Globus pallidus (tissue), 1 donor: ENCODE measurements at regions not wholly inside any gene's neighbourhood (a gene's known extent, or its start where the extent isn't known, plus 50 kb on each side); places are given as distances from the start of the nearest gene placed in this dataset.

Source experiments
- DNase-seq: peaks from one replicate; pipeline ENCODE4 v3.0.0-alpha.2; 2015; ENCODE audit warnings: low spot score

- DNase-seq = no peak
Observed at GRCh38 chr13:85538957-85539356, 260.3 kb downstream of the SLITRK6 start.

DNA sequence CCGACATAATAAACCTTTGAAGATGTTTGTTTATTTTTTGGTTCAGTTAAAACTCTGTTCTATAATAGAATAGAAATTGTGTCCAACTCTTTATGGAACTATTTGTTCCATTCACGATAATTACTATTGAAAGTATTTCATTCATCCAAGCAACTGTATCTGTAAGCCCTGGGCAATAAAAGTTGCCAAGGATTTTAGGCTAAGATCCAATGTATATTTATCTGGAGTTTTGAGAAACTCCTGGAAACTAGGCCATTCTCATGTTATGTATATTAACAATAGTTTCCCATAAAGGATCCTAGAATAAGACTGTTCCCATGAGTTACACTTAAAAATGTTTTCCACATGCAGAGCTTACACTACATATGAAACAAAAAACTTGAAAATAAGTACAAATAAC lies 261.6 kb downstream of the SLITRK6 start:
- no peak for DNase-seq

- DNase-seq = no peak
Observed at GRCh38 chr13:85536706-85537105, 262.5 kb downstream of the SLITRK6 start.

GRCh38 chr13:85535316-85536084 lies 263.7 kb downstream of the SLITRK6 start:
- DNase-seq = no peak

DNA sequence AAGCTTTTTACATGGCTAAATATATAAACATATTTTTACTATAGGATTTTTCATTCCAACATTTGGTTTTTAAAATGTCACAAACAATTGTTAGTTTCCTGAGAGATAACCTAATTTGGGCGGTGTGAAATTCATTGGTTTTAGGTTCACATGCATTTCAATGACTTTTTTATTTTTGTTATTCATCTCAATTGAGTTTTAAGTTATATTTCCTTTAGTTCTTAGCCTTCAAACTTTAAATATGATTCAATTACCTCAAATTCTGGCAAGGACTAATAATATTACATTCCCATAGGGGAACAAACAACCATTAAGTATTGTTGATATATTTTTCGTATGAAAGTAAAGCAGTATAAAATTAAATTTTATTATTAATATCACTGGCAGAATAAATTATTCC lies 265.3 kb downstream of the SLITRK6 start:
- no peak for DNase-seq

DNA sequence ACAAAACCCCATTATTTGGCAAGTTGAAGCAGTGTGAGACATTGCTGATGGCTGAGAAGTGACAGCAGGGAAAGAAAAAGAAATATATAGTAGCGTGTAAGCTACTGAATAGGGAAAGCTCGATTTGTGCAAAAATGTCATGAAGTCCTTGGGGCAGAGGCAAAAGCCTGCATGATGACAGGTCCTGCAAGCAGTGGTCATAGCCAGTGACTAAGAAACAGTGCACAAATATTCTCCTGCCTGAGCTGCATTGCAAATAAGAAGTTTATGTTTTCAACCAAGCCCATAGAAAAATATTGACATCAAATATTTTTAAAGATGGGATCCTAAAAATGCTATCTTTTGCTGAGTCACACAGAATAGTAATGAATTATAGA lies 270.0 kb downstream of the SLITRK6 start:
- DNase-seq = no peak

GRCh38 chr13:85528491-85529217 lies 270.6 kb downstream of the SLITRK6 start:
- peak; percentile 84 for DNase-seq

DNA sequence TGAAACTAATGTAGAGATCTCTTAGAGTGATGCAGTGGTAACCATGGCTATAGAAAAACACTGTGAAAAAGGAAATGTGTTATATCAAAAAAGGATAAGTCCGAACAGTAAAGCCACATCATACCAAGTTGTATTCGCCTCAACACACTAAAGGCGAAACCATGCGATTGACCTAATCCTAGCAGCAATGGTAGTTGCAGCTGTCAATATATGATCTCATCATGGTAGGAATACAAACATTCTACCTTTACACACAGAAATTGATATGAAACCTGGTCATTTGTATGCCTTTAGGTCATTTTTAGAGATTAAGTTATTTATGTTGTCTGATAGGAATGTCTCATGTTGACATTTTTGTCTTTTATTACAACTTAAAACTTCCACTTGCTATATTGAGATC lies 271.9 kb downstream of the SLITRK6 start:
- no peak for DNase-seq

DNA sequence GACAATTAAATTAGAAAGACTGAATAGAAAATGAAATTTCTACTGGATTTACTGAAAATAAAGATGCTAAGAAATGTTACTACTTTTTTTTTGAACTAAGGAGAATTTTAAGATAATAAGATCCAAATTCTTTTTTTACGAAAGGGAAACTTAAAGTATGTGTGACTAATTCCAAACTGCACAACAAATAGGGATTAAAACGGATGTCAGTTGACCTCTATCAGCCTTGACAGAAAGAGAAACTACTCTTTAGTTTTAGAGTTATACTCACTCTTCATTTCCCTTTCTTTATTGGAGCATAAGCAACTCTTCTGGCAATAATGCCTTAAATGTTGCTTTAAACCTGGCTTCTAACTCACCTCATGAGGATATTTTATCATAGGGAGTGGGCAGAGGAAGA lies 273.8 kb downstream of the SLITRK6 start:
- DNase-seq = no peak

DNA sequence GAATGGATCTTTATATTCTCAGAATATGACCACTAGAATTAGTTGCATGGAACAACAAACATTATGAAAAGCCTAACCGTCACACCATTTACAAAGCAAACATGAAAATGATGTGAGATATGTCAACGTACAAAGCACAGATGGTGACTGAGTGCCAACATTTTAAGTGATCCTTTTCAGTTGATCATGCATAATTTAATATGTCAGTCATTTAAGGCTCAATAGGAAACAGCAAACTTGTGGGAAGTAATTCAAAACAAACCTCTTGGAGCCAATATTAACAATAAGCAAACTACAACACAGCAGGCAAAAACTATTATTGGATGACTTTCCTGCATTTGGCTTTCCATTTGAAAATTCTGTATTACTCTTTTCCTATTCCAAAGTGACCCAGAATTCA lies 277.6 kb downstream of the SLITRK6 start:
- no peak for DNase-seq

GRCh38 chr13:85520445-85520844 lies 278.8 kb downstream of the SLITRK6 start:
- DNase-seq = no peak

GRCh38 chr13:85519363-85519762 lies 279.9 kb downstream of the SLITRK6 start:
- no peak for DNase-seq

DNA sequence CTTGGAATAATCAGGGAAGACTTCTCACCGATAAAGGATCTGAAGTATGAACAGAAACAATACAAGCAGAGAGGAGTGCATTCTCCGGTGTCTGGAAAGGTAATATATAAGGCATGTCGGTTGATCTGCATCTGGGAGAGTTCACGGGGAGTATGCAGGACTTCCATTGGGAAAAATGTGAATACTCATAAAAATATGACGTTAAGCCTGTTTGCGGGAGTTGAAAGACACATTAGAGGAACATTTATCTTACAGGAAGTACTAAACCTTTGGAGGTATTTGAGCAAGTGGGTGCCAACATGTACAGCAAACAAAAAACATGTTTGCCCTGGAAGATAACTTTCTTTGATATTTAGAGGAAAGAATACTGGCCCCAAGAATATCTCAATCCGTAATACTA lies 286.8 kb downstream of the SLITRK6 start:
- no peak for DNase-seq

DNA sequence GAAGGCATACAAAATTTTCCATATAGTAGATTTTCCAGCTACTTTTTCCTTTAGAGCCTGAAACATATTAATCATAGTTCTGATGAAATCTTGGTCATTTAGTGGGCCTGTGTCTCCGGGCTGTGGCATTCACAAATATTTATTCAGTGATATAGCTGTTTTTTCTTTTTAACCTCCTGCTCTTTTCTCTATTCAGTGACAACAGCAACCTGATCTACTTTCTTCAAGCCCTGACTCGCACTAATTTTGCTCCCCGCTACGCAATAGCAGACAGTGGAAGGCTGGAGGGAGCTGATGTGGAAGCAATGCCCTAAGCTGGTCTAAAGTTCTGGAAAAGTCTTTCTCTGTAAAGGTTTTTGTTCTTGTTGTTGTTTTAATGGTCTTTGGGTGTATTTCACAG lies 289.7 kb downstream of the SLITRK6 start:
- no peak for DNase-seq

GRCh38 chr13:85508683-85509329 lies 290.4 kb downstream of the SLITRK6 start:
- no peak for DNase-seq

- DNase-seq = no peak
Observed at GRCh38 chr13:85503797-85504196, 295.4 kb downstream of the SLITRK6 start.

GRCh38 chr13:85501616-85502015 lies 297.6 kb downstream of the SLITRK6 start:
- no peak for DNase-seq

- DNase-seq = no peak
Observed at GRCh38 chr13:85500696-85501256, 298.4 kb downstream of the SLITRK6 start.

- no peak for DNase-seq
Observed at GRCh38 chr13:85498774-85499173, 300.4 kb downstream of the SLITRK6 start.

DNA sequence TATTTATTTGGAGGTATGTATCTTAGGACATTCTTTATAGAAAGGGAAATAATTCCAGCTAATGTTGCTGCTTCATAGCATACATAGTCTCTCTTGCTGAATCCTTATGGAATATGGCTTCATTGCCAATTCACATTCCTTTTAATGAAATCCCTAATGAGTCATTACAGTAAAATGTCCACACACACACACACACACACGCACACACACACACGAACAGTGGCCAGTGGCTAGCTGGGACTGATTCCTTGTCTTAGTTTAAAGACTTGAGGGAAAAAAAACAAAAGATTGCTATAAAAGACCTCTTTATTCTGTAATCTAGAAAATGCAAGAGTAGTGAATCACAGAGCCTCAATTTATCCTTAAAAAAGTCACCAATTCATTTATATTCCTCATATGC lies 301.6 kb downstream of the SLITRK6 start:
- DNase-seq = no peak

DNA sequence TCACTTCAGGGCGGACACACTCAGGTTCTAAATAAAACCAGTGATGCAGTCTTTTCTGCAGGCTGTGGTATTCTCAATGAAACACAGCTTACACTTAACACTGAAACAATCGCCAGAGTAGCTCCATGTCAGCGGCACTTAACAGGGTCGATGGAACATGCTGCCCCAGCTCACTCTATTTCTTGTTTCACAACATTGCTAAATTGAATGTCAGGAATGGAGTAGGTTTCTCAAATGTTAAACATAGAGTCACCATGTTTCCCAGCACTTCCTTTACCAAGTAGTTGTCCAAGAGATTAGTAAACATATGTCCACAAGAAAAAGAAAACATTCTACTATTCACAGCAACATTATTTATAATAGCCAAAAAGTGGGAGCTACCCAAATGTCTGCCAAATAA lies 306.9 kb downstream of the SLITRK6 start:
- DNase-seq = no peak

DNA sequence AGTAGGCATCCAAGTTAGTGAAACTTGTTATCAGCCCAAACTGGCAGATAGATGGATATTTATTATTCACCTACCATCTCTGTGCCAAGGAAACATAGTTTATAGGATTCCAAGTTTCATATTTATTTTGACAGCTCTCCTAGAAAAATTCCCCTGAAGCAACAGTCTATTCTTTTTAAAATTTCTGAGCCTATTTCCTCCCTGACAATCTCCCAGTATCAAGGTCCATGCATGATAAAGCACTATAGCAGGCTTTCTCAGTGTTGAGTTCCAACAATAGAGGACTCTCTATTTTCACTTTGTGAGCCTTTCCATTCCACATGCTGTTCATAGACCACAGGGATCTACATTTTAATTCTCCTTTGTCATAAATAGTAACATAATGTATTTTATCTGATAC lies 312.6 kb downstream of the SLITRK6 start:
- DNase-seq = no peak

DNA sequence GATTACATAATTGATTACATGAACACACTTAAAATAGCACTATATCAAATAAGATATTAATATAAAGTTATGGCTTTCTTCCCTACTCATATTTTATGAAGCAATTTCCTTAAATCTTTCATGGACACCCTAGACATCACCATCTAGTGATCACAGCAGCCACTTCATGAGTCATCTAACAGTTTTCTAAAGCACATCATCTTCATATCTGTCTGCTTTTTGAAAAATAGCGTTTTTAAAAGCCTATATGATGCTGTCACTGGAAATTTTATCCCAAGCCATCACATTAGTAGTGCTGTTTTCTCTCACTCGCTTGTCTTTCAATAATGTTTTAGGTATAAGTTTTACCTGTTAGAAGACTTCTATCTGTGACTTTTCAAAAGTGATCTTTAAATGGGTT lies 326.1 kb downstream of the SLITRK6 start:
- no peak for DNase-seq
